ENCODE measurements at regions not wholly inside any gene's neighbourhood (a gene's known extent, or its start where the extent isn't known, plus 50 kb on each side); places are given as distances from the start of the nearest gene placed in this dataset.

DNA sequence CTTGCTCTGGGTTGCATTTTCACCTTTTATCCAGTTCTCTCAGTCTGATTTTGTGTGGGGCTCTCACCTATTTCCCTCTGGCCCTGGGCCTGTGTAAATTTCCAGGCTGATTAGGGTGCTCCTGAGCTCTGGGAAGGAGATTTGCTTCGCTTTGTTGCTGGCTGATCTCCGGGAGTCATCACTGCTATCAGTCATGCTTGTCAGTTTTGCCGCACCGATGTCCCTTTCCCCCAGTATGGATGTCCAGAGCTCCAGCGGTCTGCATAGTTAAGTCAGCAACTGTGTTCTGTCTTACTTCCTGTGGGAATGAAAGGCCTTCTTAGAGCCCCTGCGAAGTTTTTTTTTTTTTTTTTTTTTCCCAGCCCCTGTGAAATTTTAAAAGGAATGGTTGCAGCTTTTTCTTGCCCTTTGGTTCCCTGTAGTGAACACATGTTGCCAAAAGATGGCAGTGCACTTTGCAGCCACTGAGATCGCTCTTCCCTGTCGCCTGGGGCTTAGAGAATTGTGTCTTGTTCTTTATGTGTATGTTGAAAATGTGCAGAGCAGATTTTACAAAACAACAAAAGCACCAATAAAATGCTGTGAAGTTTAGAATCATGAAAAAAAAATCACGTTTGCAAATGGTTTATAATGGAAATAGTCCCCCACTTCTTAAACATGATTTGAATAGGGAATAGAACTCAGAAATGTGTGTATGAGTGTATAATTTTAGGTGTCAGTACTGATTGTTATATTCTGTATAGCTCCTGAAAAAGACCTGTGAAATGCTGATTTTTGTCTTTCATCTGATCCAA lies 109.1 kb upstream of the SLC4A4 start:
- Mint-ChIP-seq H3K27me3 (ENCODE audit: unreplicated experiment) (peaks cover 35% of the 10 kb centered on the region), H3K4me3 (ENCODE audit: unreplicated experiment) (no peak overlapping the region), H3K9me3 (ENCODE audit: unreplicated experiment) (no peaks in the 10 kb centered on the region), H3K4me1 (ENCODE audit: unreplicated experiment) (peaks cover 31% of the 10 kb centered on the region), H3K36me3 (ENCODE audit: unreplicated experiment) (peaks cover 5% of the 10 kb centered on the region), H3K27ac (ENCODE audit: unreplicated experiment) (no peak overlapping the region)
- DNase-seq (ENCODE audit: extremely low spot score, unreplicated experiment): no peak
- TF ChIP-seq, protein P1, sequence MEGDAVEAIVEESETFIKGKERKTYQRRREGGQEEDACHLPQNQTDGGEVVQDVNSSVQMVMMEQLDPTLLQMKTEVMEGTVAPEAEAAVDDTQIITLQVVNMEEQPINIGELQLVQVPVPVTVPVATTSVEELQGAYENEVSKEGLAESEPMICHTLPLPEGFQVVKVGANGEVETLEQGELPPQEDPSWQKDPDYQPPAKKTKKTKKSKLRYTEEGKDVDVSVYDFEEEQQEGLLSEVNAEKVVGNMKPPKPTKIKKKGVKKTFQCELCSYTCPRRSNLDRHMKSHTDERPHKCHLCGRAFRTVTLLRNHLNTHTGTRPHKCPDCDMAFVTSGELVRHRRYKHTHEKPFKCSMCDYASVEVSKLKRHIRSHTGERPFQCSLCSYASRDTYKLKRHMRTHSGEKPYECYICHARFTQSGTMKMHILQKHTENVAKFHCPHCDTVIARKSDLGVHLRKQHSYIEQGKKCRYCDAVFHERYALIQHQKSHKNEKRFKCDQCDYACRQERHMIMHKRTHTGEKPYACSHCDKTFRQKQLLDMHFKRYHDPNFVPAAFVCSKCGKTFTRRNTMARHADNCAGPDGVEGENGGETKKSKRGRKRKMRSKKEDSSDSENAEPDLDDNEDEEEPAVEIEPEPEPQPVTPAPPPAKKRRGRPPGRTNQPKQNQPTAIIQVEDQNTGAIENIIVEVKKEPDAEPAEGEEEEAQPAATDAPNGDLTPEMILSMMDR (IDR thresholded peaks at IDR 0.05): peak; percentile 83

DNA sequence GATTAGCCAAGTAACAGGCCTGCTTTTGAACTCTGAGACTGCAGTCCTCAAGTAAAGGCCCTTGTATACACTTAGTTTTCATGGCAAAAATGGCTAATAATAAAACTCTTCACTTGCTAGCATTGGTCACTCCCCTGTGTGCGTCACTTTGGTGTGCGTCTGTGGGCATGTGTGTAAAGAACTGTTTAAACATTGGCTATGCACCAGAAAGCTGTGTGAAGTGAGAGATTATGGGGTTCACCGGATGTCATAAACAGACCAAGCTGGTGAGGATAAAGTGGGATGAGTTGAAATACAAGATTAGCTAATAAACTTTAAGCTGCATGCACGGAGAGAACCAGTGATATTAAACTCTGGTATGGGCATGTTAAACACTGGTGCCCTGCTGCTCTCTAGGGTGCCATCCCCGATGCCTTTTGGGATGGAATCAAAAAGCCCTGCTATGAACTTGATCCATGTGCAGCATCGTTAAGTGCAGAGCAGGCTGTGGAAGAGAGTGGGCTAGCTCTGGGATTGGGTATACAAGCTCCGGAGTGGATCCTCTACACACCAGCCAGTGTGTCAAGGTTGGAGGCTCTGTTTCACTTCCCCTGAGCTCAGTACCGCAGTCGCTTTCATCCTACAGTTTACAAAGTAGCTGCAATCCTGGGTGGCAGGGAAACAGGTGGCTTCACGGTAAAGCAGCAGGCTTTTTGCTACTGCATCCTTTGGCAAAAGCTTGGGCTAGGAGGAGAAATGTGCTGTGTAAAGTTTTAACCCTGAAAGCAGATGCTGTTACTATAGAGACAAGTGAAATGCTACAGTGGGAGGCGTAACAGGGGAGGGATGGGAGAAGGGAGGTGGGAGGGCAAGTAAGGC lies 108.3 kb upstream of the SLC4A4 start:
- Mint-ChIP-seq H3K36me3 (ENCODE audit: unreplicated experiment) (peaks cover 5% of the 10 kb centered on the region), H3K27me3 (ENCODE audit: unreplicated experiment) (peaks cover 35% of the 10 kb centered on the region), H3K27ac (ENCODE audit: unreplicated experiment) (no peak overlapping the region), H3K4me1 (ENCODE audit: unreplicated experiment) (peaks cover 33% of the 10 kb centered on the region), H3K9me3 (ENCODE audit: unreplicated experiment) (no peaks in the 10 kb centered on the region), H3K4me3 (ENCODE audit: unreplicated experiment) (no peak overlapping the region)
- no peak for DNase-seq (ENCODE audit: extremely low spot score, unreplicated experiment)
- TF ChIP-seq, protein P1 (IDR thresholded peaks at IDR 0.05): no peak

DNA sequence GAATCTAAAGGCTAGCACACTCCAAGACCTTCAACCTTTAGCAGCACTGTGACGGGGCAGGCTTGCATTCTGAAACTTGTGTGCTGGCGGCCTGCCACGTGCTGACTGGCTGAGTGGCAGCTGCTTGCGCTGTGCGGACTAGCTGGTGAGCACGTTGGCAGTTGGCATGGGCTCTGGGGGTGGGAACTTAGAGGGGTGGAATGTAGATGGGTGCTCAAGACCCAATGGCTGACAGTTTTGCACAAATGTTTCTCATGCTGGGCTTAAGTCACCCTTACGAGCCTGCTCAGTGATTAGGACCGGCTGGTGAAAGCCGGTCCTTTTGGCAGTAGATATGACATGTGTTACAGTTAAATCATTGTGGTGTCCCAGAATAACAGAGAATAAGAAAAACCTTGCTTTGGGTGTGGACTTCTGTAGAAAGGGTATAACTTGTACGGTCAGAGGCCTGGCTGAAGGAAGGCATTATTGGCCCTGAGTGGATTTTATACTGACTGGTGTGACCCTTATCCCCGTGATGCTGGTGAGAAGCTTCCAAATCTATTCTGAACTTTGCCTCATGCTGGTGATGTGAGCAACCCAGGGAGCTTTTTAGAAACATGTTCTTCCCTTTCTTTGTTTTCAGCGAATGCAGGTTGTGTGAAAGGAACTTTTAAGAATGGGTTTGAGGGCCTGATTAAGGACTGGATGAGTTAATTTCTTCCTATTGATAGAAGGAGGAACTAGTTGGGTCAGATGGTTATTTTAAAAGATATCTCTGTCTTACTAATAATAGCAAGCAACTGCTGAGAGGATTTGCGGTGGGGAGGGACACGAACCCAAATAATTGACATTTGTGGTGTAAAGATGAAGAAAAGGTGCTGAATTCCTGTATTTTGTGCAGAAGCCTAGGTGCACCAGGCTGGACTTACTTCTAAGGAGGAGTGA lies 107.4 kb upstream of the SLC4A4 start:
- Mint-ChIP-seq H3K4me1 (ENCODE audit: unreplicated experiment) (peaks cover 38% of the 10 kb centered on the region), H3K4me3 (ENCODE audit: unreplicated experiment) (no peak overlapping the region), H3K27ac (ENCODE audit: unreplicated experiment) (peak overlapping the region; percentile 2), H3K36me3 (ENCODE audit: unreplicated experiment) (peaks cover 2% of the 10 kb centered on the region), H3K27me3 (ENCODE audit: unreplicated experiment) (peaks cover 32% of the 10 kb centered on the region), H3K9me3 (ENCODE audit: unreplicated experiment) (no peaks in the 10 kb centered on the region)
- TF ChIP-seq, protein P1 (IDR thresholded peaks at IDR 0.05): no peak
- DNase-seq (ENCODE audit: extremely low spot score, unreplicated experiment): no peak

DNA sequence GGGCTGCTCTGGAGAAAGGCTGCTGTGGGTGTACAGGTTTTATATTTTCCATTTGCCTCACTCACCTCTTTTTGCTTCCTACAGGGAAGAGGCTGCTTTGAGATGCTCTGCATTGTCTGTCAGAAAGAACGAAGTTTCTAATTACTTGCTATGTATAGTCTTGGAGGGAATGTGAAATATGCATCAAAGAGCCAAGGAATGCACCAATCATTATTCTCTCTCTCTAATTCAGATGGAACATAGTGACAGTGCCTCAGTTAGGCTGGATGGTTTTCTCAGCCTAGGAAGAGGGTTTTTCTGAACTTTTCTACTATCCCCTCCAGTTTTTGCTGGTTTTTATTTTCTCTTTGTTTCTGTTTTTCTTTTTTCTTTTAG lies 106.8 kb upstream of the SLC4A4 start:
- Mint-ChIP-seq H3K27ac (ENCODE audit: unreplicated experiment) (peak overlapping the region; percentile 12), H3K9me3 (ENCODE audit: unreplicated experiment) (no peaks in the 10 kb centered on the region), H3K4me3 (ENCODE audit: unreplicated experiment) (no peak overlapping the region), H3K27me3 (ENCODE audit: unreplicated experiment) (peaks cover 29% of the 10 kb centered on the region), H3K36me3 (ENCODE audit: unreplicated experiment) (peaks cover 2% of the 10 kb centered on the region), H3K4me1 (ENCODE audit: unreplicated experiment) (peaks cover 38% of the 10 kb centered on the region)
- TF ChIP-seq, protein P1 (IDR thresholded peaks at IDR 0.05): no peak
- DNase-seq (ENCODE audit: extremely low spot score, unreplicated experiment): no peak

Data from osteocyte (in vitro differentiated cells).